Activated naive CD4-positive, alpha-beta T cell treated with anti-CD3 and anti-CD28 coated beads for 36 hours (primary cell): ENCODE measurements at regions not wholly inside any gene's neighbourhood (a gene's known extent, or its start where the extent isn't known, plus 50 kb on each side); places are given as distances from the start of the nearest gene placed in this dataset.

Experiments used
- CTCF ChIA-PET: fragments of 350-600 bp; sonication (Branson Sonifier 250); formaldehyde crosslinking; loops from one replicate; lab custom pipeline; 2021; ENCODE audit warnings: antibody characterized with exemption; lab: Charles Lee
- DNase-seq: peaks from one replicate; pipeline ENCODE4 v3.0.0-alpha.2; 2020
- H3K27ac Mint-ChIP-seq: one replicate; pipeline ENCODE4 v1.8.0; 2021; ENCODE audit warnings: mild to moderate bottlenecking, mixed read lengths
- H3K27me3 Mint-ChIP-seq: one replicate; pipeline ENCODE4 v1.8.0; 2021; ENCODE audit warnings: low read depth, mixed read lengths
- H3K36me3 Mint-ChIP-seq: one replicate; pipeline ENCODE4 v1.8.0; 2021; ENCODE audit warnings: low read depth, mixed read lengths
- H3K4me1 Mint-ChIP-seq: one replicate; pipeline ENCODE4 v1.8.0; 2021; ENCODE audit warnings: low read depth, mixed read lengths
- H3K4me3 Mint-ChIP-seq: one replicate; pipeline ENCODE4 v1.8.0; 2021; ENCODE audit warnings: mild to moderate bottlenecking, moderate library complexity, mixed read lengths
- H3K9me3 Mint-ChIP-seq: one replicate; pipeline ENCODE4 v1.8.0; 2021; ENCODE audit warnings: mixed read lengths
- intact Hi-C: fragments of 100-400 bp; cut with micrococcal nuclease; formaldehyde crosslinking; loops from one replicate; pipeline ENCODE4 v1.15.1; 2023

DNA sequence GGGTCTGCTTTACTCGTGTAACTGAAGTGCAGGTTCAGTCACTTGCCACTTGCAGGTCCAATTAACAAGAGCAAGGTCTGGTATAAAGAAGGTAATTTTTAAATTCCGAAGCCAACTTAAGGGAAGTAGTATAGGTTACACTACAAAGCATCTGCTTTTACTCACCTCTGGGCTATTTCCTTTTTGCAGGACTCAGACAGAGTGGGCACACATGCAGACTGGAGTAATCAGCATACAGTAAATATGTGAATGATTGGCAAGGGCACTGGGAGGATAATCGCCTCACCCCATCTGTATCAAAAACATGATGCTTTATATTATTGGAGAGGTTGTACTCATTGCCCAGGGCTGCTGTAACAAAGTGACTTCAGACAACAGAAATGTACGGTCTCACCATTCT, 160.1 kb upstream of the CDH5 start:
- no peaks in the 10 kb centered on the region for H3K9me3 Mint-ChIP-seq
- CTCF ChIA-PET, result no interaction called here
- intact Hi-C loops, result no loop called here

GRCh38 chr16:66205287-66206231, 160.9 kb upstream of the CDH5 start:
- CTCF ChIA-PET, result no interaction called here
- no peaks in the 10 kb centered on the region for H3K4me1 Mint-ChIP-seq
- H3K4me3 Mint-ChIP-seq, result no peak overlapping the region
- intact Hi-C loops, result no loop called here
- H3K27ac Mint-ChIP-seq, result no peak overlapping the region
- H3K36me3 Mint-ChIP-seq, result no peaks in the 10 kb centered on the region
- H3K9me3 Mint-ChIP-seq, result no peaks in the 10 kb centered on the region
- H3K27me3 Mint-ChIP-seq, result peaks cover 5% of the 10 kb centered on the region
- no peak for DNase-seq

More for the DNA sequence above, 160.1 kb upstream of the CDH5 start:
- no peak for DNase-seq
- Mint-ChIP-seq H3K27me3 (peaks cover 12% of the 10 kb centered on the region), H3K36me3 (no peaks in the 10 kb centered on the region), H3K4me3 (no peak overlapping the region), H3K4me1 (no peaks in the 10 kb centered on the region), H3K27ac (no peak overlapping the region)

- Mint-ChIP-seq H3K4me1 (no peaks in the 10 kb centered on the region), H3K36me3 (no peaks in the 10 kb centered on the region), H3K27ac (no peak overlapping the region), H3K9me3 (no peaks in the 10 kb centered on the region), H3K27me3 (peaks cover 5% of the 10 kb centered on the region), H3K4me3 (no peak overlapping the region)
- CTCF ChIA-PET, result no interaction called here
- intact Hi-C loops, result no loop called here
- DNase-seq, result no peak
These were observed 161.7 kb upstream of the CDH5 start for GRCh38 chr16:66204756-66205155.

- H3K27me3 Mint-ChIP-seq, result peaks cover 5% of the 10 kb centered on the region
- no peak overlapping the region for H3K4me3 Mint-ChIP-seq
- DNase-seq, result no peak
- H3K36me3 Mint-ChIP-seq, result no peaks in the 10 kb centered on the region
- intact Hi-C loops, result no loop called here
- no peak overlapping the region for H3K27ac Mint-ChIP-seq
- CTCF ChIA-PET, result interaction anchor here (0.6 kb wide), 1 partner anchor 152 kb away, joined by 3 read pairs; no protein-coding TSS in a partner anchor
- H3K4me1 Mint-ChIP-seq, result no peaks in the 10 kb centered on the region
- H3K9me3 Mint-ChIP-seq, result no peaks in the 10 kb centered on the region
These were observed 163.0 kb upstream of the CDH5 start for GRCh38 chr16:66203476-66203875.

DNA sequence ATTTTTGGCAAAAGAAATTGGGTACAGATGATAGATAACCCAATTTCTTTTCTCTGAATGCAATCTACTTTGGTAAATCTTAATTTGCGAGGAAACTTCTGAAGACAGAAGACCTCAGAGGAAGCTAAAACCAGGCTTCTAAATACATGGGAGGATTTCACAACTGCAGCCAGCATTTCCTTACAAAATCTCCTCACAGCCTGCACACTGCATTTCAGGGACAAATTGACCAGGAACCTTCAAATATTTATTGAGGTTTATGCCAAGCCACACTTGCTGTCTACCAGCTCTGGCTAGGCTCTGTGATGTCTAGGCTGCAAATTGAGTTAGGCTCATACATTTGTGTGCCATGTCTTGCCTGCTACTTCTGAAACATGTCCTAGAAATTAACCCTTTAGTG, 167.3 kb upstream of the CDH5 start:
- no peak for DNase-seq
- Mint-ChIP-seq H3K4me3 (no peak overlapping the region), H3K36me3 (no peaks in the 10 kb centered on the region), H3K4me1 (no peaks in the 10 kb centered on the region), H3K9me3 (no peaks in the 10 kb centered on the region), H3K27me3 (no peaks in the 10 kb centered on the region), H3K27ac (no peak overlapping the region)
- intact Hi-C loops, result no loop called here
- CTCF ChIA-PET, result no interaction called here

DNA sequence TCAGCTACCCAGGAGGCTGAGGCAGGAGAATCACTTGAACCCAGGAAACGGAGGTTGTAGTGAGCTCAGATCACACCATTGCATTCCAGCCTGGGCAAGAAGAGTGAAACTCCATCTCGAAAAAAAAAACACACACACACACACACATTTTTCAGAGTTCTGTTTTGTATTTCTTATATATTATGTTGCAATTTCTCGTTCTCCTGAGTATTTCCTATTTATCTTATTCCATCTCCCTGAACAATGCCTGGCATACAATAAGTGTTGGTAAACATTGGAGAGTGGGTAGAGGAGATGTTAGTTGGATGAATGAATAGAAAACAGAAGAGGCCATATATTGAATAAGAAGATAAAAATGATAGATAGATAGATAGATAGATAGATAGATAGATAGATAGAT, 167.8 kb upstream of the CDH5 start:
- H3K27me3 Mint-ChIP-seq, result peaks cover 2% of the 10 kb centered on the region
- no peak overlapping the region for H3K4me3 Mint-ChIP-seq
- H3K27ac Mint-ChIP-seq, result no peak overlapping the region
- DNase-seq, result no peak
- no peaks in the 10 kb centered on the region for H3K4me1 Mint-ChIP-seq
- H3K36me3 Mint-ChIP-seq, result no peaks in the 10 kb centered on the region
- no peaks in the 10 kb centered on the region for H3K9me3 Mint-ChIP-seq
- CTCF ChIA-PET, result no interaction called here
- intact Hi-C loops, result no loop called here

DNA sequence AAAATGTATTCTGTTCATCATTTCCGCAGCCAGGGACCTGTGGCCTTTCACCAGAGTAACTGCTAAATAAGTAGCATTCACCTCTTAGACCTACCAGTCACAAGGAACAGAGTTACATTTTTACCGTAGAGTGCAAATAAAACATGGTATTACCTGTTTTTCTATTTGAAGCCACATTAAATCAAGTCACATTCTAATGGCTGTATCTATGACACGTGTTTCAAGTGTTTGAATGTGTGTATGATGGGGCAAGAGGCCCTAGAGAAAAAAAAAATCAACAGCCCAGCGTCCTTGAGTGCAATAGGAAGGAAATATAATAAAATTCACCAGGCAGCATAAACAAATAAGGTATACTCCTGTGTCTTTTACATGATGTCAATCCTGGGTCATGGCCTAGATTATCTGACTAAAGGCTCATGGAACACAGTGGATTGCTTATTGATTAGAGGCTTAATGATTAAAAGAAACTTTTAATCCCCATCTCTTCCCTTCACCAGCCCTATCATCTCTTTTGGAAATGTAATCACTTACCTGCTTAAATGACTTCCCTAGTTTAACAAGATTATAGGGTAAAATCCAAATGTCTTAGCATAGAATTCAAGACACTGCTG, 168.7 kb upstream of the CDH5 start:
- Mint-ChIP-seq H3K27me3 (peaks cover 2% of the 10 kb centered on the region), H3K9me3 (no peaks in the 10 kb centered on the region), H3K4me1 (no peaks in the 10 kb centered on the region), H3K36me3 (no peaks in the 10 kb centered on the region), H3K27ac (no peak overlapping the region), H3K4me3 (no peak overlapping the region)
- no peak for DNase-seq
- intact Hi-C loops, result no loop called here
- CTCF ChIA-PET, result no interaction called here

DNA sequence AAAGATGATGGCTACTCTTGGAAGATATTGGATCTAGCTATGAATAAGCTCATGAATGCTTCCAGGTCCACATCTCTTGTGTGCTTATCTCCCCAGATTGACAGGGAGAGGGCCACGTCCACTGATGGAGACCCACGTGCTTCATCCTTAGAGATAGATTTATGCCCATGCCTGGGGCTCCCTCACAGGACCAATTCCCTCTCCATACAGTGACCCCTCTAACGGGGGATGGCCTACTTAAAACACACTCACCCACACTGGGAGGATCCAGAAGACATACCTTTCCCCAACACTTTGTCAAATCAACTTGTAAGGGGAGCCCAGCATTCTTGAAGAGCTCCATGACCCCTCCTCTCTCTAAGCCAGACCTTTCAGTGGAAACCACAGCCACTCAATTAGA, 169.7 kb upstream of the CDH5 start:
- Mint-ChIP-seq H3K4me3 (no peak overlapping the region), H3K36me3 (no peaks in the 10 kb centered on the region), H3K4me1 (no peaks in the 10 kb centered on the region), H3K27me3 (peaks cover 2% of the 10 kb centered on the region), H3K27ac (no peak overlapping the region), H3K9me3 (no peaks in the 10 kb centered on the region)
- intact Hi-C loops, result no loop called here
- CTCF ChIA-PET, result no interaction called here
- no peak for DNase-seq

DNA sequence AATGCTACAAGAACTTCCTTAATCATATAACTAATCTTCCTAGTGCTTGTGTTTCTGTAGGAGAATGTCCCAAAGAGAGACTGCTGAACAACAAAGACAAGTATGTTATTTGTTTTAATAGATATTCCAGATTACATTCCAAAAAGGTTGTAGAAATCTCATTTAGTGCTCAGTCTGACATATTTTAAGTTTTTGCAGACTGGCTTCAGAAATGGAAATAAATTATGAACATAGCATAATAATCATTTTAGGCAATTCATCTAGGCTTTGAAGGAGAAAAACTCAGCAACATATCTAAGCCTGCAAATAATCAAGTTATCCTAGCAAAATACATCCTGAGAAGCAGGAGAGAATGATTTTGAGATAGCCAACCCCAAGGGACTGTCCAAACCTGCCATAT, 171.6 kb upstream of the CDH5 start:
- intact Hi-C loops, result no loop called here
- CTCF ChIA-PET, result no interaction called here

GRCh38 chr16:66193543-66194229, 172.8 kb upstream of the CDH5 start:
- intact Hi-C loops, result no loop called here
- H3K4me3 Mint-ChIP-seq, result no peak overlapping the region
- no peak for DNase-seq
- H3K27me3 Mint-ChIP-seq, result peaks cover 23% of the 10 kb centered on the region
- CTCF ChIA-PET, result no interaction called here
- no peaks in the 10 kb centered on the region for H3K36me3 Mint-ChIP-seq
- H3K27ac Mint-ChIP-seq, result no peak overlapping the region
- peaks cover 4% of the 10 kb centered on the region for H3K9me3 Mint-ChIP-seq
- no peaks in the 10 kb centered on the region for H3K4me1 Mint-ChIP-seq

More for the DNA sequence above, 171.6 kb upstream of the CDH5 start:
- Mint-ChIP-seq H3K36me3 (no peaks in the 10 kb centered on the region), H3K4me3 (no peak overlapping the region), H3K4me1 (no peaks in the 10 kb centered on the region), H3K9me3 (peaks cover 4% of the 10 kb centered on the region), H3K27me3 (peaks cover 13% of the 10 kb centered on the region), H3K27ac (no peak overlapping the region)
- DNase-seq, result no peak

DNA sequence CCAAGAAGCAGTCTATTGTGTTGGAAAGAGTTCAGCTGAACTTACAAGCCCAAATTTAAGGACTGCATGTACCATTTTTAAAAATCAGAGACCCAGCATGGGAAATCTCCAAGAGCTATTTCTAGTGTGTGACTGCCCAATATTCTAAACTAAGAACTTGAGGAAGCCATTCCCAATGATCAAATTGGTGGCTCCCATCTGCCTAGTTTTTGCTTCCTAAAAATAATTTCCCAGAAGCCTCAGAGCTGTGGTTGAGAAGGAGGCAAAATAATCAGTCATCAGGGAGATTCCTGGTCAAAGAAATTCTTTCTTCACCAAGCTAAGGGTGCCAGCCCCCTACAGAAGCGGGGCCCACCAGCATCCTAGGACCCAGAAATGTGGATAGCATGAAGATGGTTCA, 176.1 kb upstream of the CDH5 start:
- CTCF ChIA-PET, result no interaction called here

DNA sequence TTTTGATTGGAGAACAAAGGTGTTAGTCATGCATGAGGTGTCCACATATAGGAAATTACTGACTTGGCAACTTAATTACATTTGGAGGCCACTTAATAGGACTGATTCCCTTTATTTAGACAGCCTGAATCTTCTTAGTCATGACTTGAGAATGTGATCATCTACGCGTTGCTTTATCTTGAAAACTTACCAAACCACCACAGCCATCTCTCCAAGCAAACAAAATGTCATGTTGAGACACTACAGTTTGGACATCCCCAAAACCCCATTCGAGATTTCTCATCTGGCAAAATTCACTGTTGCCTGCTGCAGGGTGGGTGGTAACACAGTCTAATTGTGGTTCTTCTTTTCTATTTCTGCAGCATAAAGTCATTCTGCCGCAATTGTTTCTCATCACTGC, 176.5 kb upstream of the CDH5 start:
- CTCF ChIA-PET, result no interaction called here
- no peaks in the 10 kb centered on the region for H3K36me3 Mint-ChIP-seq
- no peak overlapping the region for H3K4me3 Mint-ChIP-seq
- peaks cover 4% of the 10 kb centered on the region for H3K9me3 Mint-ChIP-seq
- no peaks in the 10 kb centered on the region for H3K4me1 Mint-ChIP-seq
- no peak for DNase-seq
- peaks cover 27% of the 10 kb centered on the region for H3K27me3 Mint-ChIP-seq
- no peak overlapping the region for H3K27ac Mint-ChIP-seq
- intact Hi-C loops, result no loop called here

More for the DNA sequence above, 176.1 kb upstream of the CDH5 start:
- Mint-ChIP-seq H3K4me1 (no peaks in the 10 kb centered on the region), H3K9me3 (peaks cover 4% of the 10 kb centered on the region), H3K4me3 (no peak overlapping the region), H3K27ac (no peak overlapping the region), H3K27me3 (peaks cover 27% of the 10 kb centered on the region), H3K36me3 (no peaks in the 10 kb centered on the region)
- DNase-seq, result no peak
- intact Hi-C loops, result no loop called here
